Endodermal cell (in vitro differentiated cells): ENCODE measurements at regions not wholly inside any gene's neighbourhood (a gene's known extent, or its start where the extent isn't known, plus 50 kb on each side); places are given as distances from the start of the nearest gene placed in this dataset.

Source experiments
- DNase-seq: peaks from one replicate; pipeline ENCODE4 v3.0.0-alpha.2; 2017
- H3K27ac ChIP-seq: 2 replicates; pipeline ENCODE4 v1.5.1; 2013; ENCODE audit warnings: mild to moderate bottlenecking, low read depth, low read length, moderate library complexity
- H3K27me3 ChIP-seq: 2 replicates; pipeline ENCODE4 v1.6.1; 2013; ENCODE audit warnings: mild to moderate bottlenecking, low read length, moderate library complexity; ENCODE audit not compliant: insufficient read depth, control insufficient read depth, poor library complexity, severe bottlenecking
- H3K36me3 ChIP-seq: 2 replicates; pipeline ENCODE4 v1.7.0; 2013; ENCODE audit warnings: mild to moderate bottlenecking, low read length, moderate library complexity; ENCODE audit not compliant: control insufficient read depth, insufficient read depth
- H3K4me1 ChIP-seq: one replicate; pipeline ENCODE4 v1.7.0; 2013; ENCODE audit warnings: low read length; ENCODE audit not compliant: control insufficient read depth, insufficient read depth
- H3K4me3 ChIP-seq: 2 replicates; pipeline ENCODE4 v1.5.1; 2013; ENCODE audit warnings: mild to moderate bottlenecking, low read length, moderate library complexity
- H3K9ac ChIP-seq: 2 replicates; pipeline ENCODE4 v1.6.1; 2013; ENCODE audit warnings: mild to moderate bottlenecking, low read length, moderate library complexity; ENCODE audit not compliant: poor library complexity, severe bottlenecking; ENCODE audit errors: extremely low read depth
- H3K9me3 ChIP-seq: 2 replicates; pipeline ENCODE4 v1.6.1; 2013; ENCODE audit warnings: mild to moderate bottlenecking, low read length, moderate library complexity; ENCODE audit not compliant: control insufficient read depth
- H3K27ac Mint-ChIP-seq: 2 replicates; pipeline ENCODE4 v1.8.0; 2020; ENCODE audit warnings: mixed read lengths
- H3K27me3 Mint-ChIP-seq: 2 replicates; pipeline ENCODE4 v1.8.0; 2021; ENCODE audit warnings: mild to moderate bottlenecking, mixed read lengths; ENCODE audit not compliant: insufficient read depth
- H3K36me3 Mint-ChIP-seq: 2 replicates; pipeline ENCODE4 v1.8.0; 2020; ENCODE audit warnings: low read depth, mixed read lengths
- H3K4me1 Mint-ChIP-seq: 2 replicates; pipeline ENCODE4 v1.8.0; 2020; ENCODE audit warnings: mixed read lengths
- H3K4me3 Mint-ChIP-seq: 2 replicates; pipeline ENCODE4 v1.8.0; 2020; ENCODE audit warnings: mild to moderate bottlenecking, moderate library complexity, mixed read lengths
- H3K9me3 Mint-ChIP-seq: 2 replicates; pipeline ENCODE4 v1.8.0; 2020; ENCODE audit warnings: mild to moderate bottlenecking, mixed read lengths
- WGBS, 2 experiments: methylation state at CpG; one replicate each; pipeline versions ENCODE4 v1.1.5 to v1.1.7; 2013; ENCODE audit warnings: missing lambda C conversion rate in 2 of 2, mixed read lengths in 1 of 2; ENCODE audit not compliant: insufficient coverage in 1 of 2, insufficient read length in 1 of 2; 5-methylcytosine and 5-hydroxymethylcytosine counted together
- TF ChIP-seq, protein P1 (sequence below): fragments of 200-600 bp; sonication (generic); conservative IDR thresholded peaks from 2 replicates; pipeline ENCODE4 v1.5.0; 2021; ENCODE audit warnings: antibody characterized with exemption, mild to moderate bottlenecking

DNA sequence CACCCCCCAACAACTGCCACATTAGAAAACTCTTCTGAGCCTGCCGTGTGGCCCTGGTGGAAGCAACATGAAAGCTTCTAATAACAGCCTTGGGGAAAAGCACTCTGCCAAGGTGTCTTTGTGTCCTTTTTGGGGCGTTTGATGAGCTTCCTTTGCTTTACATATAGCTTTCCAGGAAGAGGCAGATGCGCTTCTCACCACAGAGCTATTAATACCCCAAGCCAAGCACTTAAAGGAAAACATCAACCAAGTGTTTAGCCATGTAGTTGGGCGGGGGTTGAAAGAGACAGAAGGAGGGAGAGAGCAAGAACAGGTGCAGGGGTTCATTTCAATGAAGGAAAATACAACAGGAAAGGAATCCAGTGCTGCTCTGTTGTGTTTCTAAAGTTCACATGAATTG lies 176.1 kb downstream of the VAPA start:
- 81 to 100% methylated on average over 2 to 4 of the region's 4 CpGs for WGBS, 2 experiments

DNA sequence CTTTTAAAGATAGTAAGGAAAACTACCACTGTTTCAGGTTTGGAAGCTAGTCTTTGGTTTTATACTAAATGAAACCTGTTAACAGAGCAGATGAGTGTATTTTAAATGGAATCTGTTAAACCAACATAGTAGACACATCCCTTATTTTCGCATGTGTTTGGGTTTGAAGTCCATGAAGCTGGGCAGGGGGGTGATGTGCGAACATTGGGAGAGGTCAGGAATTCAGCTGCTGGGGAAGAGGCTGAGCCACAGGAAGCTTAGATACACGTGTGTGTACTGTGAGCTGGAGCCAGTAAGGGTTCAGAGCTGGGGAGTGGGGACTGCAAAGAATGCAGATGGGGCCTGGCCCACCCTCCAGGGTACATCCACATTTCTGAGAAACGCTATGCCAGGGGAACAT lies 176.9 kb downstream of the VAPA start:
- H3K27ac ChIP-seq = no peak overlapping the region
- Mint-ChIP-seq H3K27me3 (peaks cover 4% of the 10 kb centered on the region), H3K4me3 (no peak overlapping the region), H3K36me3 (no peaks in the 10 kb centered on the region), H3K27ac (no peak overlapping the region), H3K4me1 (peaks cover 17% of the 10 kb centered on the region), H3K9me3 (peaks cover 6% of the 10 kb centered on the region)
- H3K36me3 ChIP-seq = no peaks in the 10 kb centered on the region
- H3K4me3 ChIP-seq = no peak overlapping the region
- TF ChIP-seq, protein P1, sequence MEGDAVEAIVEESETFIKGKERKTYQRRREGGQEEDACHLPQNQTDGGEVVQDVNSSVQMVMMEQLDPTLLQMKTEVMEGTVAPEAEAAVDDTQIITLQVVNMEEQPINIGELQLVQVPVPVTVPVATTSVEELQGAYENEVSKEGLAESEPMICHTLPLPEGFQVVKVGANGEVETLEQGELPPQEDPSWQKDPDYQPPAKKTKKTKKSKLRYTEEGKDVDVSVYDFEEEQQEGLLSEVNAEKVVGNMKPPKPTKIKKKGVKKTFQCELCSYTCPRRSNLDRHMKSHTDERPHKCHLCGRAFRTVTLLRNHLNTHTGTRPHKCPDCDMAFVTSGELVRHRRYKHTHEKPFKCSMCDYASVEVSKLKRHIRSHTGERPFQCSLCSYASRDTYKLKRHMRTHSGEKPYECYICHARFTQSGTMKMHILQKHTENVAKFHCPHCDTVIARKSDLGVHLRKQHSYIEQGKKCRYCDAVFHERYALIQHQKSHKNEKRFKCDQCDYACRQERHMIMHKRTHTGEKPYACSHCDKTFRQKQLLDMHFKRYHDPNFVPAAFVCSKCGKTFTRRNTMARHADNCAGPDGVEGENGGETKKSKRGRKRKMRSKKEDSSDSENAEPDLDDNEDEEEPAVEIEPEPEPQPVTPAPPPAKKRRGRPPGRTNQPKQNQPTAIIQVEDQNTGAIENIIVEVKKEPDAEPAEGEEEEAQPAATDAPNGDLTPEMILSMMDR = no peak
- peaks cover 11% of the 10 kb centered on the region for H3K9me3 ChIP-seq
- H3K9ac ChIP-seq = no peak overlapping the region
- DNase-seq = no peak
- peaks cover 16% of the 10 kb centered on the region for H3K4me1 ChIP-seq
- no peaks in the 10 kb centered on the region for H3K27me3 ChIP-seq
- WGBS, 2 experiments = 80% methylated on average over 1 to 4 of the region's 4 CpGs

More for the DNA sequence above, 176.1 kb downstream of the VAPA start:
- no peak overlapping the region for H3K27ac Mint-ChIP-seq
- Histone ChIP-seq H3K9me3 (peaks cover 11% of the 10 kb centered on the region), H3K36me3 (no peaks in the 10 kb centered on the region), H3K9ac (no peak overlapping the region), H3K4me3 (no peak overlapping the region), H3K4me1 (peaks cover 16% of the 10 kb centered on the region), H3K27ac (no peak overlapping the region), H3K27me3 (no peaks in the 10 kb centered on the region)
- no peak for DNase-seq
- no peak overlapping the region for H3K4me3 Mint-ChIP-seq
- peaks cover 6% of the 10 kb centered on the region for H3K9me3 Mint-ChIP-seq
- H3K4me1 Mint-ChIP-seq = peaks cover 24% of the 10 kb centered on the region
- H3K27me3 Mint-ChIP-seq = peaks cover 2% of the 10 kb centered on the region
- TF ChIP-seq, protein P1 = no peak
- H3K36me3 Mint-ChIP-seq = no peaks in the 10 kb centered on the region

DNA sequence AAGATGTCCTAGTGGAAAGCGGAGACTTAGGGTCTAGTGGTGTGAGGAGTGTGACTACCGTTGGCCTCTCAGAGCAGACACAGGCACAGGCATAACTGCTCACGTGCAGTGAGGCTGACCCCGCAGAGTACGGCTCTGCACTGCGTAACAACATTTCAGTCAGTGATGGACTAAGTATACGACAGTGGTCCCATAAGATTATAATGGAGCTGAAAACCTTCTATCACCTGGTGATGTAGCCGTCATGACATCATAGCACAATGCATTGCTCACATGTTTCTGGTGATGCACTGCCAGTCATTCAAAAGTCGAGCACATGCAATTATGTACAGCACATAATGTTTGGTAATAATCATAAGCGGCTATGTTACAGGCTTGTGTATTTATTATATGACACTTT lies 179.6 kb downstream of the VAPA start:
- Histone ChIP-seq H3K9me3 (peaks cover 4% of the 10 kb centered on the region), H3K36me3 (no peaks in the 10 kb centered on the region), H3K9ac (no peak overlapping the region), H3K27ac (no peak overlapping the region), H3K4me1 (no peaks in the 10 kb centered on the region), H3K4me3 (no peak overlapping the region), H3K27me3 (no peaks in the 10 kb centered on the region)
- Mint-ChIP-seq H3K9me3 (peaks cover 6% of the 10 kb centered on the region), H3K36me3 (no peaks in the 10 kb centered on the region), H3K27me3 (peaks cover 4% of the 10 kb centered on the region), H3K4me1 (peaks cover 2% of the 10 kb centered on the region), H3K4me3 (no peak overlapping the region), H3K27ac (no peak overlapping the region)
- WGBS, 2 experiments = 95 to 97% methylated on average over 8 to 9 of the region's 10 CpGs
- DNase-seq = no peak
- TF ChIP-seq, protein P1 = no peak
